ENCODE measurements at regions not wholly inside any gene's neighbourhood (a gene's known extent, or its start where the extent isn't known, plus 50 kb on each side); places are given as distances from the start of the nearest gene placed in this dataset.

GRCh38 chr10:33532901-33533300, 198.4 kb upstream of the NRP1 start:
- DNase-seq: no peak

GRCh38 chr10:33529234-33529633, 194.8 kb upstream of the NRP1 start:
- no peak for DNase-seq

GRCh38 chr10:33524966-33525365, 190.5 kb upstream of the NRP1 start:
- DNase-seq: peak; percentile 28

GRCh38 chr10:33524041-33524440, 189.6 kb upstream of the NRP1 start:
- no peak for DNase-seq

GRCh38 chr10:33523236-33523792, 188.8 kb upstream of the NRP1 start:
- DNase-seq: no peak

- DNase-seq: no peak
Observed at GRCh38 chr10:33521904-33522303, 187.4 kb upstream of the NRP1 start.

GRCh38 chr10:33521062-33521461, 186.6 kb upstream of the NRP1 start:
- DNase-seq: peak; percentile 74

GRCh38 chr10:33520223-33520622, 185.8 kb upstream of the NRP1 start:
- peak; percentile 13 for DNase-seq

GRCh38 chr10:33519130-33519860, 184.8 kb upstream of the NRP1 start:
- no peak for DNase-seq

GRCh38 chr10:33510206-33510605, 175.7 kb upstream of the NRP1 start:
- DNase-seq: no peak

GRCh38 chr10:33509231-33509831, 174.9 kb upstream of the NRP1 start:
- peak; percentile 83 for DNase-seq

- DNase-seq: no peak
Observed at GRCh38 chr10:33507662-33508425, 173.4 kb upstream of the NRP1 start.

GRCh38 chr10:33506838-33507661, 172.6 kb upstream of the NRP1 start:
- no peak for DNase-seq

- no peak for DNase-seq
Observed at GRCh38 chr10:33506391-33506790, 171.9 kb upstream of the NRP1 start.

- DNase-seq: no peak
Observed at GRCh38 chr10:33501161-33501560, 166.7 kb upstream of the NRP1 start.

- no peak for DNase-seq
Observed at GRCh38 chr10:33498391-33498891, 164.0 kb upstream of the NRP1 start.

- DNase-seq: no peak
Observed at GRCh38 chr10:33497338-33497737, 162.9 kb upstream of the NRP1 start.

GRCh38 chr10:33496096-33496495, 161.6 kb upstream of the NRP1 start:
- DNase-seq: no peak

- no peak for DNase-seq
Observed at GRCh38 chr10:33494694-33495265, 160.3 kb upstream of the NRP1 start.

- DNase-seq: no peak
Observed at GRCh38 chr10:33493978-33494377, 159.5 kb upstream of the NRP1 start.

GRCh38 chr10:33493497-33493896, 159.0 kb upstream of the NRP1 start:
- DNase-seq: no peak

GRCh38 chr10:33492701-33493345, 158.4 kb upstream of the NRP1 start:
- DNase-seq: peak; percentile 60
